NB4 (cell line): ENCODE measurements at regions not wholly inside any gene's neighbourhood (a gene's known extent, or its start where the extent isn't known, plus 50 kb on each side); places are given as distances from the start of the nearest gene placed in this dataset.

Experiments
- DNase-seq: peaks from one replicate; pipeline ENCODE4 v3.0.0; 2010; ENCODE audit warnings: low read depth
- H3K4me3 ChIP-seq: one replicate; pipeline ENCODE4 v1.5.1; 2011; ENCODE audit warnings: mild to moderate bottlenecking, low read depth, low read length, moderate library complexity
- MAX ChIP-seq: IDR thresholded peaks from 2 replicates; pipeline ENCODE4 v1.6.1; 2011; ENCODE audit warnings: low read depth, low read length
- MYC ChIP-seq: IDR thresholded peaks from 2 replicates; pipeline ENCODE4 v1.6.1; 2011; ENCODE audit warnings: low read depth, low read length
- POLR2A ChIP-seq: IDR thresholded peaks from 2 replicates; pipeline ENCODE4 v1.6.1; 2011; ENCODE audit warnings: mild to moderate bottlenecking; ENCODE audit not compliant: insufficient read length; ENCODE audit errors: extremely low read depth
- TF ChIP-seq, protein P1 (sequence below): IDR thresholded peaks from one replicate; pipeline ENCODE4 v1.5.1; 2012; ENCODE audit warnings: low read depth, low read length

GRCh38 chr6:12516070-12516469 is 200.5 kb upstream of the PHACTR1 start:
- no peak for DNase-seq
- H3K4me3 ChIP-seq: no peak overlapping the region

GRCh38 chr6:12522347-12522746 is 194.2 kb upstream of the PHACTR1 start:
- H3K4me3 ChIP-seq: no peak overlapping the region
- DNase-seq: no peak
- TF ChIP-seq, protein P1, sequence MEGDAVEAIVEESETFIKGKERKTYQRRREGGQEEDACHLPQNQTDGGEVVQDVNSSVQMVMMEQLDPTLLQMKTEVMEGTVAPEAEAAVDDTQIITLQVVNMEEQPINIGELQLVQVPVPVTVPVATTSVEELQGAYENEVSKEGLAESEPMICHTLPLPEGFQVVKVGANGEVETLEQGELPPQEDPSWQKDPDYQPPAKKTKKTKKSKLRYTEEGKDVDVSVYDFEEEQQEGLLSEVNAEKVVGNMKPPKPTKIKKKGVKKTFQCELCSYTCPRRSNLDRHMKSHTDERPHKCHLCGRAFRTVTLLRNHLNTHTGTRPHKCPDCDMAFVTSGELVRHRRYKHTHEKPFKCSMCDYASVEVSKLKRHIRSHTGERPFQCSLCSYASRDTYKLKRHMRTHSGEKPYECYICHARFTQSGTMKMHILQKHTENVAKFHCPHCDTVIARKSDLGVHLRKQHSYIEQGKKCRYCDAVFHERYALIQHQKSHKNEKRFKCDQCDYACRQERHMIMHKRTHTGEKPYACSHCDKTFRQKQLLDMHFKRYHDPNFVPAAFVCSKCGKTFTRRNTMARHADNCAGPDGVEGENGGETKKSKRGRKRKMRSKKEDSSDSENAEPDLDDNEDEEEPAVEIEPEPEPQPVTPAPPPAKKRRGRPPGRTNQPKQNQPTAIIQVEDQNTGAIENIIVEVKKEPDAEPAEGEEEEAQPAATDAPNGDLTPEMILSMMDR: no peak
- TF ChIP-seq MAX: no peak
- TF ChIP-seq POLR2A: no peak
- TF ChIP-seq MYC: no peak

More at GRCh38 chr6:12516070-12516469, 200.5 kb upstream of the PHACTR1 start:
- TF ChIP-seq, protein P1: no peak
- TF ChIP-seq MAX (no peak), POLR2A (no peak), MYC (no peak)

- no peak for DNase-seq
- H3K4me3 ChIP-seq: no peak overlapping the region
- TF ChIP-seq, protein P1: no peak
- TF ChIP-seq POLR2A (no peak), MYC (no peak), MAX (no peak)
Measured at GRCh38 chr6:12523726-12524125, 192.8 kb upstream of the PHACTR1 start.

- no peak for TF ChIP-seq MAX
- no peak for TF ChIP-seq MYC
- TF ChIP-seq POLR2A: no peak
- TF ChIP-seq, protein P1: no peak
- no peak overlapping the region for H3K4me3 ChIP-seq
- DNase-seq: no peak
Measured at GRCh38 chr6:12525276-12525675, 191.3 kb upstream of the PHACTR1 start.

GRCh38 chr6:12527339-12527738 is 189.2 kb upstream of the PHACTR1 start:
- TF ChIP-seq, protein P1: no peak
- TF ChIP-seq MYC: no peak
- no peak for TF ChIP-seq POLR2A
- no peak overlapping the region for H3K4me3 ChIP-seq
- no peak for DNase-seq

DNA sequence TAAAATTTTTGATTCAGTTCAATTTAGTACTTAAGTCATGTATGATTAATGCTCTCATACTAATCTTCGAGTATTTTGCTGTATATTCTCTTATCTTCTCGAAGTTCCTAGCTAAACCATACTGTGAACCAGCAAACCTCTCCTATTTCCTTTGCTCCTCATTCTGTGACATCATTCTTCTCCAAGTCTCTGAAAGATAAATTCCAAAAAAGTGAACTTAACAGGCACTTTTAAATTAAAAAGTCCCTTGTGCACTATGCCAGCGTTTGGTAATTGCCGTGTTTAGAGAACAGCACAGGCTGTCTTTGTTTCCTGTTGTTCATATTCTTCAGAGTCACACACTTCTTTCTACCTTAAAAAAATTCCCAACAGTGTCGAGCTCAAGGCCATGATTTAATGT is 188.4 kb upstream of the PHACTR1 start:
- no peak for TF ChIP-seq POLR2A
- no peak for TF ChIP-seq MAX
- no peak for TF ChIP-seq MYC
- TF ChIP-seq, protein P1: no peak
- no peak overlapping the region for H3K4me3 ChIP-seq
- DNase-seq: no peak
